ENCODE measurements at regions not wholly inside any gene's neighbourhood (a gene's known extent, or its start where the extent isn't known, plus 50 kb on each side); places are given as distances from the start of the nearest gene placed in this dataset.

- peaks cover 10% of the 10 kb centered on the region; the same call in 1 of the 2 replicates for H3K4me1 ChIP-seq (ENCODE audit: low read length)
- peaks cover 54% of the 10 kb centered on the region for H3K79me2 ChIP-seq (ENCODE audit: low read length)
- H4K20me1 ChIP-seq (ENCODE audit: insufficient read depth, low read length), result peaks cover 95% of the 10 kb centered on the region
- no peak overlapping the region for H3K27ac ChIP-seq (ENCODE audit: low read length)
- H3K9me3 ChIP-seq (ENCODE audit: insufficient read depth, low read length), result no peaks in the 10 kb centered on the region
- H3K4me3 ChIP-seq (ENCODE audit: low read length), result no peak overlapping the region
- H3K9ac ChIP-seq (ENCODE audit: low read length), result no peak overlapping the region
- TF ChIP-seq CTCF (IDR thresholded peaks at IDR 0.05; ENCODE audit: low read depth, low read length), result 0 out of 2 replicates have a peak, but pooled peaks have one; percentile 4
- no peak for TF ChIP-seq EZH2phosphoT487 (IDR thresholded peaks at IDR 0.05; ENCODE audit: low read depth)
- H3K27me3 ChIP-seq (ENCODE audit: low read depth, low read length), result no peaks in the 10 kb centered on the region
- H2AFZ ChIP-seq (ENCODE audit: low read depth, low read length), result no peak overlapping the region
- H3K4me2 ChIP-seq (ENCODE audit: low read length), result no peak overlapping the region
- H3K36me3 ChIP-seq (replicated peaks; ENCODE audit: low read depth, low read length), result no peaks in the 10 kb centered on the region
These were observed 77.9 kb upstream of the SOX5 start for GRCh38 chr12:24027352-24027751.

DNA sequence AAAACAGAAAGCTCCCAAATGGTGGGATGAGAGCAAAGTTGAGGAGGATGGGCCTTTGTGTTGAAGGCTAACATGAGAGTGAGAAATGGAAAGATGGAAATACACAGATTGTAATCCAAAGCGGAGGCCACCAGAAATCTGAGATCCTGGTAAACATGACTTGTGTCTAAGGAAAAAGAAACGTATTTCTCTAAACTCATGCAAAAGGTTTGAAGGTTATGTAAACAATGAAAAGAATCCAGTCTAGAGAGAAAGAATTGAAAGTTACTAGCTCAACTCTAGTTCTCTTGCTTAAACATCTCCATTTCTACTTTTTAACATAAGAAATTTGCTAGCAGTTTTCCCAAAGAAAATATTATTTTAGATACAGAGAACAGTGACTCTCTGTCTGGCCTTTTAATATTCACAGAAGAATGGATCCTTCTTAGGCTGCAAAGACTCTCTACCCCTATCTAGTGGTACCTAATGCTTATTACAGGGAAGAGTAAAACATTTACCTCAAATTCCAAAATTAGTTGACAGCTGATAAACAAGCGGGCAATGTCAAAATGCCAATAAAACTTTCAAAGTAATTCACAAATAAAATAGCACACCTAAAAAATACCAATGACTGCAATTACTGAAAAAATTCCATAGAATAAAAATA, 75.8 kb upstream of the SOX5 start:
- Histone ChIP-seq H3K4me1 (ENCODE audit: low read length) (peaks cover 13% of the 10 kb centered on the region; the same call in 1 of the 2 replicates), H3K4me2 (ENCODE audit: low read length) (no peak overlapping the region), H2AFZ (ENCODE audit: low read depth, low read length) (no peak overlapping the region), H3K9ac (ENCODE audit: low read length) (no peak overlapping the region), H4K20me1 (ENCODE audit: insufficient read depth, low read length) (peaks cover 98% of the 10 kb centered on the region), H3K36me3 (replicated peaks; ENCODE audit: low read depth, low read length) (peaks cover 14% of the 10 kb centered on the region), H3K9me3 (ENCODE audit: insufficient read depth, low read length) (no peaks in the 10 kb centered on the region), H3K79me2 (ENCODE audit: low read length) (peaks cover 48% of the 10 kb centered on the region), H3K4me3 (ENCODE audit: low read length) (no peak overlapping the region), H3K27ac (ENCODE audit: low read length) (no peak overlapping the region), H3K27me3 (ENCODE audit: low read depth, low read length) (no peaks in the 10 kb centered on the region)
- TF ChIP-seq CTCF (IDR thresholded peaks at IDR 0.05; ENCODE audit: low read depth, low read length) (peak; percentile 43), EZH2phosphoT487 (IDR thresholded peaks at IDR 0.05; ENCODE audit: low read depth) (no peak)

DNA sequence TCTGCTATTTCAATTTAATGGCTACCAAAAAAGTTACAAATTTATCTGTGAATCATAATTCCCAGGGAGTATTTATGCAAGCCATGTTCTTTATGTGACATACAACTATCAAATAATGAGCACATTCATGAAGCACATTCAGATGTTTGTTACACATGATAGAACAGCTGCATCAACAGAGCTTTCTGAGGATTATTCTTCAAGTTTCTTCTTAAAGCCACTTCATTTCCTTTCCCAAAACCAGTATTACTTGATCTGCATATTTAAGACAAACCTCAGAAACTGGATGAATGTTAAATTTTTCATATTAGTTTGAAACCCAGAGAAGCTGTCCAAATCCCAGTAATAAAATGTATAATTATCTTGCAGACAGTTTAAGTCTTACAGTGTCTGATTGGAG, 73.6 kb upstream of the SOX5 start:
- Histone ChIP-seq H2AFZ (ENCODE audit: low read depth, low read length) (no peak overlapping the region), H3K4me3 (ENCODE audit: low read length) (no peak overlapping the region), H3K27ac (ENCODE audit: low read length) (no peak overlapping the region), H4K20me1 (ENCODE audit: insufficient read depth, low read length) (peaks cover 99% of the 10 kb centered on the region), H3K36me3 (replicated peaks; ENCODE audit: low read depth, low read length) (peaks cover 15% of the 10 kb centered on the region), H3K9me3 (ENCODE audit: insufficient read depth, low read length) (no peaks in the 10 kb centered on the region), H3K9ac (ENCODE audit: low read length) (no peak overlapping the region), H3K4me1 (ENCODE audit: low read length) (peaks cover 13% of the 10 kb centered on the region; the same call in 1 of the 2 replicates), H3K4me2 (ENCODE audit: low read length) (no peak overlapping the region), H3K27me3 (ENCODE audit: low read depth, low read length) (no peaks in the 10 kb centered on the region), H3K79me2 (ENCODE audit: low read length) (peaks cover 52% of the 10 kb centered on the region)
- no peak for TF ChIP-seq EZH2phosphoT487 (IDR thresholded peaks at IDR 0.05; ENCODE audit: low read depth)
- TF ChIP-seq CTCF (IDR thresholded peaks at IDR 0.05; ENCODE audit: low read depth, low read length), result no peak

GRCh38 chr12:24021164-24021502, 71.7 kb upstream of the SOX5 start:
- no peak overlapping the region for H3K27ac ChIP-seq (ENCODE audit: low read length)
- TF ChIP-seq EZH2phosphoT487 (IDR thresholded peaks at IDR 0.05; ENCODE audit: low read depth) (no peak), CTCF (IDR thresholded peaks at IDR 0.05; ENCODE audit: low read depth, low read length) (no peak)
- peaks cover 17% of the 10 kb centered on the region; the same call in 1 of the 2 replicates for H3K4me1 ChIP-seq (ENCODE audit: low read length)
- H3K27me3 ChIP-seq (ENCODE audit: low read depth, low read length), result no peaks in the 10 kb centered on the region
- H2AFZ ChIP-seq (ENCODE audit: low read depth, low read length), result no peak overlapping the region
- no peak overlapping the region for H3K4me3 ChIP-seq (ENCODE audit: low read length)
- H3K36me3 ChIP-seq (replicated peaks; ENCODE audit: low read depth, low read length), result peaks cover 15% of the 10 kb centered on the region
- H3K4me2 ChIP-seq (ENCODE audit: low read length), result no peak overlapping the region
- no peak overlapping the region for H3K9ac ChIP-seq (ENCODE audit: low read length)
- peaks cover 96% of the 10 kb centered on the region for H4K20me1 ChIP-seq (ENCODE audit: insufficient read depth, low read length)
- H3K9me3 ChIP-seq (ENCODE audit: insufficient read depth, low read length), result no peaks in the 10 kb centered on the region
- H3K79me2 ChIP-seq (ENCODE audit: low read length), result peaks cover 56% of the 10 kb centered on the region

All from OCI-LY3 (cell line).